ENCODE measurements at regions not wholly inside any gene's neighbourhood (a gene's known extent, or its start where the extent isn't known, plus 50 kb on each side); places are given as distances from the start of the nearest gene placed in this dataset.

- TF ChIP-seq CTCF (IDR thresholded peaks at IDR 0.05; ENCODE audit: poor library complexity, severe bottlenecking): no peak
- TF ChIP-seq, protein P1, sequence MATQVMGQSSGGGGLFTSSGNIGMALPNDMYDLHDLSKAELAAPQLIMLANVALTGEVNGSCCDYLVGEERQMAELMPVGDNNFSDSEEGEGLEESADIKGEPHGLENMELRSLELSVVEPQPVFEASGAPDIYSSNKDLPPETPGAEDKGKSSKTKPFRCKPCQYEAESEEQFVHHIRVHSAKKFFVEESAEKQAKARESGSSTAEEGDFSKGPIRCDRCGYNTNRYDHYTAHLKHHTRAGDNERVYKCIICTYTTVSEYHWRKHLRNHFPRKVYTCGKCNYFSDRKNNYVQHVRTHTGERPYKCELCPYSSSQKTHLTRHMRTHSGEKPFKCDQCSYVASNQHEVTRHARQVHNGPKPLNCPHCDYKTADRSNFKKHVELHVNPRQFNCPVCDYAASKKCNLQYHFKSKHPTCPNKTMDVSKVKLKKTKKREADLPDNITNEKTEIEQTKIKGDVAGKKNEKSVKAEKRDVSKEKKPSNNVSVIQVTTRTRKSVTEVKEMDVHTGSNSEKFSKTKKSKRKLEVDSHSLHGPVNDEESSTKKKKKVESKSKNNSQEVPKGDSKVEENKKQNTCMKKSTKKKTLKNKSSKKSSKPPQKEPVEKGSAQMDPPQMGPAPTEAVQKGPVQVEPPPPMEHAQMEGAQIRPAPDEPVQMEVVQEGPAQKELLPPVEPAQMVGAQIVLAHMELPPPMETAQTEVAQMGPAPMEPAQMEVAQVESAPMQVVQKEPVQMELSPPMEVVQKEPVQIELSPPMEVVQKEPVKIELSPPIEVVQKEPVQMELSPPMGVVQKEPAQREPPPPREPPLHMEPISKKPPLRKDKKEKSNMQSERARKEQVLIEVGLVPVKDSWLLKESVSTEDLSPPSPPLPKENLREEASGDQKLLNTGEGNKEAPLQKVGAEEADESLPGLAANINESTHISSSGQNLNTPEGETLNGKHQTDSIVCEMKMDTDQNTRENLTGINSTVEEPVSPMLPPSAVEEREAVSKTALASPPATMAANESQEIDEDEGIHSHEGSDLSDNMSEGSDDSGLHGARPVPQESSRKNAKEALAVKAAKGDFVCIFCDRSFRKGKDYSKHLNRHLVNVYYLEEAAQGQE (IDR thresholded peaks at IDR 0.05; ENCODE audit: borderline replicate concordance): no peak
- TF ChIP-seq EZH2 (IDR thresholded peaks at IDR 0.05; ENCODE audit: borderline replicate concordance, insufficient read depth, low read length, poor library complexity, severe bottlenecking): no peak
- no peak for TF ChIP-seq TAF1 (IDR thresholded peaks at IDR 0.05; ENCODE audit: low read depth)
Measured at GRCh38 chr17:27200476-27200875, 93.4 kb upstream of the WSB1 start.

Data from neural cell (in vitro differentiated cells).